ENCODE measurements at regions not wholly inside any gene's neighbourhood (a gene's known extent, or its start where the extent isn't known, plus 50 kb on each side); places are given as distances from the start of the nearest gene placed in this dataset.
"Not testable (repeated sequence)": the region's sequence is repeated elsewhere in the genome, so short reads cannot be mapped to it uniquely, and the experiment has no call there.

DNA sequence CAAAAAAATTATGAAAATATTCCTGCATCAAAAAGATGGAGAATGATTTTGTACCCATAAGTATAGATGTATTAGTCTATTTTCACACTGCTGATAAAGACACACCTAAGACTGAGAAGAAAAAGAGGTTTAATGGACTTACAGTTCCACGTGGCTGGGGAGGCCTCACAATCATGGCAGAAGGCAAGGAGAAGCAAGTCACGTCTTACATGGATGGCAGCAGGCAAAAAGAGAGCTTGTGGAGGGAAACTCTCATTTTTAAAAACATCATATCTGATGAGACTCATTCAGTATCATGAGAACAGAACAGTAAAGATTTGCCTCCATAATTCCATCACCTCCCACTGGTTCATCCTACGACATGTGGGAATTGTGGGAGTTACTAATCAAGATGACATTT is 979.8 kb downstream of the TDRD15 start:
- not testable (repeated sequence) for DNase-seq

DNA sequence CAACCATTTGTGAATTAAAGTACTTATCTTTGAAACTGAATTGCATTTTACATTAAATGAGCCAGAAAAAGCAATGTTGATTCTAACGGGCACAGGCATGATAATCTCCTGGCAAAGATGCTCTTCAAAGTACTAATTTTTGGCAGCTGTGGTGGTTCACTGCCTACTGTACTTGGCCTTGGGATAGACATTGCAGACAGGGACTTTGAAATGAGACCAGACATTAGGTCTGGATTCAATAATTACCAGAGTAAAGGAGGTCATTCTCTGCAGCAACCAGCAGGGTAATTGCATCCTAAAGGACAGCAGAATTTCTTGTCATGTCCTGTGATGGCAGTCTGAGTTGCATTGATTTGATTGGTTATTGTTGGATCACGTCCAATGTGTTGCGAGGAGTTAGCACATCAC is 986.5 kb downstream of the TDRD15 start:
- DNase-seq: peak in 1 of 2 donors; percentile 7

DNA sequence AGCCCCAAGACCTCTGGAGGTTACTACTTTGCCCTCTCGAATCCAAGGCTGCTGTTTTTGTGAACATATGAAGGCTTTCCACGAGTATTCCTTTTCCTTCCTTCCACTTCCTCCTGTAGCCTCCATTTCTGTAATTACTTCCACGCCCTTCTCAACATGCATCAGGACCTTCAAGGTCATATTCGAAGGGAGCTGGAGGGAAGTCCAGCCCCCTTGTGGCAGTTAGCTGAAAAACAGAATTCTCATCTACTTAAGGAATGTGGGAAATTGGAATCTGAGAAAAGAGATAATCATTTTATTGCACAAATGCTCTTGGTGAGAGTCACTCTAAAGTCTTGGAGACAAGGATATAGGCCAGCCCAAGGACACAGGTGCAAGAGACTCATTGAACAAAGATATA is 1000.2 kb downstream of the TDRD15 start:
- DNase-seq: no peak

DNA sequence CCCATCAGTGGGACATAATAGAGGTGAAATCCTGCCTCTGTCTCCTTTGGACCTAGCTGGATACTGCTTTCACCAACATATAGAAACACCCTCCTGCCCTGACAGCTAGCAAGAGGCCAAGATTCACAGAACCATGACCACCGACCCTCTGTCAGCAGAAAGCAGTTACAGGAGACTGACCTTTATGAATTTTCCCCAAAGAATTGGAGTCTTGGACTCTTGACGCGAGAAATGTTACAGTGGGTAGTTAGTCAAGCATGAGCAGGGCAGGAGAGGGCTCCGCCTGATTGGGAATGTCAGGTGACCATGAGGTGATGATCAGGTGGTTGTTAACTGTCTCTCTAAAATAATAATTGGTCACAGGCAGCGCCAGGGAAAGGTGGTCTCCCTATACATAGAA is 1002.3 kb downstream of the TDRD15 start:
- DNase-seq: no peak

DNA sequence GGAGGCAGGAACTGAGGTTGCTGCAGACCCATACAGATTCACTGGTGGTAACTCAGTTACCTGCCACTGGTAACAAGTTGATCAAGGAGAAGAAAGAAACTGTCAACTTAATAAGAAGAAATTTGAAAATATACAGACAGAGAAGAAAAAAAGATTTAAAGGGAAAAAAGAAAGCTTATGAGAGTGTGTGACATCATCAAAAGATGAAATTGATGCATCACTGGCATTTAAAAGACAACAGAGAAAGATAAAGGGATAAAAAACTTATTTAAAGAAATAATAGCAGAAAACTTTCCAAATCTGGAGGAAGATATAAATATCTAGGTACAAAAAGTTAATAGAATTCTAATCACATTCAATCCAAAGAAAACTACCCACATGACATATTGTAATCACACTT is 1003.2 kb downstream of the TDRD15 start:
- no peak for DNase-seq

DNA sequence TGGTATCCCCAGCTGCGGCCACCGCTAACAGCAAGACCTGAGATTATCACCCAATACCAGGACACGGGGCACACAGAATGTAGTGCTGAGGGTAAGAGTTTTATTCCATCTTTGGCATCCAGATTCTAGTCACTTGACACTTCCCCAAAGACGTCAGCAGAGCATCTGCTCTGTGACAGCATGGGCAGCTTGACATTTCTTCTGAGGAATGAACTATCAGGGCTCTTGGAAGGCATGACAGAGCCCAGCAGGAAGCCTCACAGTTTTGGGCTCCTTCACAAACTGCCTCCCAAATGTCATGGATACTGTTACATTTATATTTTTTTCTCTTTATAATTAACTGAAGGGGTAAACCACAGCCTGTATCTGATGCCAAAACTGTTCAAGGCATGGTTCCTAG is 1010.7 kb downstream of the TDRD15 start:
- DNase-seq: no peak

DNA sequence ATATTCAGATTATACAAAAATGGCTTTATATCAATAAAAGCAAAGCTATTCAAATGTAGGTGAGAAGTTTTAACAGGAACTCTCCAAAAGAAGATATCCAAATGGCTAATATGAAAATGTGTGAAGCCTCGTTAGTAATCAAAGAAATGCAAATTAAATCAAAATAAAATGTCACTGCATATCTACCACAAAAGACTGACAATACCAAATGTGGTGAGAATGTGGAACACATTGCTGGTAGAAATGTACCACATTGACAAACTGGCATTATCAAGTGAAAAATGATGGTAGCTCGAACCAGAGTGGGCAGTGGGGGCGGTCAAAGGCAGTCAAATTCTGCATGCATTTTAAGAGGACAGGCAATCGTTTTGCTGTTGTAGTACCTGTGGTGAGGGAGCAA is 1012.7 kb downstream of the TDRD15 start:
- no peak for DNase-seq

DNA sequence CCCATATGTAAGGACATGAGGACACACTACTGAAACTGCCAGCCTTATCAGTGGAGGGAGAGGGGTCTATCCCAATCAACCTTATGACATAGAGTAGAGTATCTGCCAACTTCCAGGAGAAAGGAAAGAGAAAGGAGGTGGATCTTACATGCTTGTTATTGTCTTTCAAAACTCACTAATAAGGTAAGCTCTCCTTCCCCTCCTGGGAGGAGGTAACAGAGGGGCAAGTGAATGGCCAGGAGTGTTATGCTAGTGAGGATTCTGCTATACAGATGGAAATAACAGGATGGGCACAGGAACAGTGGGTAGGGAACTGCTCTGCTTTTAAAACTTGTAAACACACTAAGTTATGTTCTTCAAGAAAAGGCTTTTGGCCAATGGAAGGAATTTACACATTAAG is 1020.1 kb downstream of the TDRD15 start:
- no peak for DNase-seq

DNA sequence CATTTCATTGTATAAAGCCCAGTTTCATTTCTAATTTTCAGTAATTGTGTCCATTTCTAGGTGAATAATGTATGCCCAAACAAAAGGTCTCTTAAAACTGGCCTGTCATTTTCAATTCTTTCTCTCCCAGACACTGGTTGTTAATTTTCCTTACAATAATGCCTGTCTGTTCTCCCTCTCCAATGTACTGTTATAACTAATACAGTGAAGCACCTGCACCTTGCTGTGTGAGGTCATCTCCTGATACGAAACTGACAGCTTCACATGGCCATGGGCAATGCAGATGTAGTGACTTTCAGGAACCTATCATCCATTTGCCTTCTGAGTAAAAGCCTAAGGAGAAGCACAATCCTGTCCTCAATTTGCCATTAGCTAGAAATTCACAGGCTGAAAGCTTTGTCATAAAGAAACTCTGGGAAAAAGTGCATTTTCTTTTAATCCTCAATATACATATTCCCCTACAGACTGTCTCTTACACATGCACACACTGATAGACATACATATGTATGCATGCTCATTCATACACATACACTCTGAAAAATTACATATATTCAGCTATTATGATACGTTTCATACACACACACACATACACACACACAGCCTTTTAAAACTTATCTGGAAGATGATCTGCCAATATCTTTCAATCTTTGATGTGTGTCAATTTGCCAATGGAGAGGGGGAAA is 1030.3 kb downstream of the TDRD15 start:
- no peak for DNase-seq

DNA sequence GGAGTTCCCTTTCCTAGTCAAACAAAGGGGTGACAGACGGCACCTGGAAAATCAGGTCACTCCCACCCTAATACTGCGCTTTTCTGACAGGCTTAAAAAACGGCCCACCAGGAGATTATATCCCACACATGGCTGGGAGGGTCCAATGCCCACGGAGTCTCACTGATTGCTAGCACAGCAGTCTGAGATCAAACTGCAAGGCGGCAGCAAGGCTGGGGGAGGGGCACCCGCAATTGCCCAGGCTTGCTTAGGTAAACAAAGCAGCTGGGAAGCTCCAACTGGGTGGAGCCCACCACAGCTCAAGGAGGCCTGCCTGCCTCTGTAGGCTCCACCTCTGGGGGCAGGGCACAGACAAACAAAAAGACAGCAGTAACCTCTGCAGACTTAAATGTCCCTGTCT is 1032.9 kb downstream of the TDRD15 start:
- not testable (repeated sequence) for DNase-seq

DNA sequence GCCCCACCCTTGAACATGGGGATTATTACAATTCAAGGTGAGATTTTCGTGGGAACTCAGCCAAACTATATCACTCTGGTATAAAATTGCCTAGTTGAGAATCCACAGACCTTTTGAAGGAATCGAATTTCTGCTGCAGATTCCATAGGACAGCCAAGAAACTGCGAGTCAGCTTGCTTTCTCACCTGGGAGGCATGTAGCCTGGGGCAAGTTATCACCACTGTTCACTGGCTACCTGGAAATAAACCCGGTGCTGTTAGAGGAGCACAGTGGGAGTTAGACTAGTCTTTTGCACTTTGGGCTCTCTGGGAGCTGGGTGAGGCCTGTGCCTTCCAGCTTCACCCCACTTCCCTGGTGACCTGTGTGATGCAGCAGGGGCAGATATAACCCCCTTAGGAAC is 1043.5 kb downstream of the TDRD15 start:
- DNase-seq: no peak

DNA sequence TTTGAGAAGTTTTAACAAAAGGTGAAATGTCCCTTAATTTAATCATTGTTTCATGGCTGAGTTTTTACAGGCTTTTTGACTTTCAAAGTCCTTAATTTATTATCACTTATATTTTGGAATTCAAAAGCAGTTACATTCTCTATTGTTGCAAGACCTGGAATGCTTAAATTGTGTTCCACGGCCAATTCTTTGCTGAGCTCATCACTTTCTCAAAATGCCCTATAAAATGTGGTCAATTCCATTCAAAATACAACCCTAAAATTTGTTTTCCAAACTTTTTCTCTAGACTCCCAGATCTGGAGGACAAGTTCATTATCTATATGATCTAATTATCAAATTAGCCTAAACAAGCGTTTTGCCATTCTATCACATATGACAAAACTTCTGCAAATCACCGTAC is 1051.2 kb downstream of the TDRD15 start:
- DNase-seq: no peak

DNA sequence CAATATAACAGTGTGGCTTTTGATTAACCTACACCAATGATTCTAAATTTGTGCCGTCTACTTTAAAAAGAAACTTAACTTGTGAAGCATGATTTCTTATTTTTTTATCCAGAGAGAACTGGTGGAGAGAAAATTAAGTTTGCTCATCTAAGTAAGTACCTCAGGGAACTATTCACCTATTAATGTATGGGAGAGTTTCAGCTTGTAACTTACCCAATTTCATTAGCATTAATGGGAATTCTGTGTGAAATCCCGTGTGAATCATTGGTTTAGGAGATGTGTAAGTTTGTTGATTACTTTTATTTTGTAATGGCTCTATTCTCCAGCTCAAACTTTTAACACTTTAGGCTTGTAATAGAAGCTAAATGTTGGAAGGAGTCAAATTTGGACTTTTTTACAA is 1061.5 kb downstream of the TDRD15 start:
- DNase-seq: no peak

DNA sequence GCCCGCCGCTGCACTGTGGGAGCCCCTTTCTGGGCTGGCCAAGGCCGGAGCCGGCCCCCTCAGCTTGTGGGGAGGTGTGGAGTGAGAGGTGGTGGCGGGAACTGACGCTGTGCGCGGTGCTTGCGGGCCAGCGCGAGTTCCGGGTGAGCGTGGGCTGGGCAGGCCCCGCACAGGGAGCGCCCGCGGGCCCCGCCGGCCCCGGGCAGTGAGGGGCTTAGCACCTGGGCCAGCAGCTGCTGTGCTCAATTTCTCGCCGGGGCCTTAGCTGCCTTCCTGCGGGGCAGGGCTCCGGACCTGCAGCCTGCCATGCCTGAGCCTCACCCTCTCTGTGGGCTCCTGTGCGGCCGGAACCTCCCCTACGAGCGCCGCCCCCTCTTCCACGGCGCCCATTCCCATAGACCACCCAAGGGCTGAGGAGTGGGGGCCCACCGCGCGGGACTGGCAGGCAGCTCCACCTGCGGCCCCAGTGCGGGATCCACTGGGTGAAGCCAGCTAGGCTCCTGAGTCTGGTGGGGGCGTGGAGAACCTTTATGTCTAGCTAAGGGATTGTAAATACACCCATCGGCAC is 1062.6 kb downstream of the TDRD15 start:
- DNase-seq: not testable (repeated sequence)

DNA sequence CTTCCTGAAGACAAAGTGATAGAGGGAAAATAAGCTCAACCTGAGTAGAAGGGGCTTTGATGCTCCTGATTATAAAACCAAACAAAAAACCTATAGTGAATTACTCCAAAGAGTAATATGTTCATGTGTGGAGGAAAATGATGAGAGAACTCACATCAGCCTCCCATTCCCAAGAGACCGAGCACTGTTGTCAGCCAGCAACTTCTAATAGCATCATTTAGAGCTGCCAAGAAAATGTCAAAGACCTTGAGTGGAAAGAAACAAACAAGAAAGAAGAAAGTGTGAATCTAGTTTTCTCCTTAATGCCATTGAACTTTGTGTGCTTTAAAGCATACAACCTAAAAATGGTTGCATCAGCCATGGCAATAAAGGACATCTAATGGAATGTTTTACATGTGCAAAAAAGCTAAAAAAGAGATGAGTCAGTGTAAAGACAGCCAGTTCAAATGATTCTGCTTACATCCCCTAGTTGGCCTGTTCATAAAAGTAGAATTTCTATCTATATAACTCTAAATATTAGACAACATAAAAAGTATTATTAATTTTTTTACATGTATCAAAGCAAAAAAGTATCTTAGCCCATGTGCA is 1066.2 kb downstream of the TDRD15 start:
- no peak for DNase-seq

DNA sequence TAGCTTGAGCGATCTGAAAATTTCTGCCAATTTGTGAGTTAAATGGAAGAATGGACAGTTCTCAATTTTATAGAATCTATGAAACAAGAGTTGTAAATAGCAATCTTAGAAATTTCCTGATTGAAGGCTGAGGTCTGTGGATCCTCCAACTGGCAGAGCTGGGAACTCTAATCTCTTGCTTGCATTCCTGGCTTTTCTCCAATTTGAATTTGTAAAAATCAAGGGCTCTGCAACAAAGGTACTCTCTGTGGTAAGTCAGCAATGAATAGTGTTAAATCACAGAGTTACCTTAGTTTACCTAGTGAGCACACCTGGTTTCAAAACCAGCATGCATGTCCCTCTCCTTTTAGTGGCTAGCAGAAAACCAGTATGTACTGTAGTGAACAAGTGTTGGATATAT is 1070.5 kb downstream of the TDRD15 start:
- no peak for DNase-seq

DNA sequence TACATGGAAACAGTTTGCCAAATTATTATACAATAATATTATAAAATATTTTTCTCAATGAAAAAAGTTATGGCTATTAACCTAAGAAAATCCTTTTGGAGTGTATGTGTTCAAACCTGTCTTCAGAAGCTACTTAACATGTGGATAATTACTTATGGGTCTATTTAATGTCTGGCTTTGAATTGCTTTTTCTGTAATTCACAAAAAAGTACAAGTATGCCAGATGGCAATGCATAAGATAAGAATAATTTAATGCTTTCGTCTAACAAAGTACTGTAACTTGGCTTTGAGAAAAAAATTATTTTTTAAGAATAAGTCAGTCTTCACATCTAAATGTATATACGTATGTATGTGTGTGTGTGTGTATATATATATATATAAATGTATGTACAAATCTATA is 1073.0 kb downstream of the TDRD15 start:
- DNase-seq: no peak

DNA sequence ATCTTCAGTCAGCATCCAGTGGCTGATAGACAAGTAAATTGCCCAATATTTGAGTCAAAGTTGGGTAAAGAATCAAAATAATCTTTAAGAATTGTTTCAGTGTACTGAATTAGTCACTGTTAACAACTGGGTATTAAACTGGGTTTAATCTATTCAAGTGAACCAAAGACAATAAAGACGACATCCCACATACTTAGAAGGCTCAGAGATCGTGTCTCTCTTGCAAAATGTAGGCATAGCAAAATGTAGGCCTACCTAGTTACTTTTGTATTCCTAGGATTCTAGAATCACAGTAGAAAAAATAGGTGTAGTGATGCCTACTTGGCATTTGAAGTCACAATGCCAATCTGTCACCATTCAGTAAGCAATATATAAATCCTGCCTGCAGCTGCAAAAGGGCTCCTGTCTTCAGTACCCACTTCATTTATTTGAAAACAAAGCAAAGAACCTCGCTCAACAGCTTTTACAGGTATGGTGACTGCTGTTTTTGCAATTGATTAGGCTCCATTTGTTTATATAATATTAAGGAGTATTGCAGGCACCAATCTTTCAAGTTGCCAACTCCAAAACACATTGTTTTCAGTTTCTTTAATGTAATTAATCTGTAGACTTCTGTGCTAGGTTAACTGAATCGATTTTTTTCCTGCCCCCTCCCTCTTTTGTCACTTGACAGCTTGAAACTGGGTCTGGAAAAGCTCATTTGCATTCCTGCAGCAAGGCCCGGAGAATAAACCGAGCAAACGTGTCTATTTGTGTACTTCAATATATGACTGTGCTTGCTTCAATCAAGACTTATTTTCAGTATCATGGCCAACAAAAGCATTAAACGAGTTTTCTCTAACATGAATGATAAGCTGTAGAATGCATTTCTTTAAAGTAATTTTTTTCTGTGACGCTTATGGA is 1074.9 kb downstream of the TDRD15 start:
- no peak for DNase-seq

DNA sequence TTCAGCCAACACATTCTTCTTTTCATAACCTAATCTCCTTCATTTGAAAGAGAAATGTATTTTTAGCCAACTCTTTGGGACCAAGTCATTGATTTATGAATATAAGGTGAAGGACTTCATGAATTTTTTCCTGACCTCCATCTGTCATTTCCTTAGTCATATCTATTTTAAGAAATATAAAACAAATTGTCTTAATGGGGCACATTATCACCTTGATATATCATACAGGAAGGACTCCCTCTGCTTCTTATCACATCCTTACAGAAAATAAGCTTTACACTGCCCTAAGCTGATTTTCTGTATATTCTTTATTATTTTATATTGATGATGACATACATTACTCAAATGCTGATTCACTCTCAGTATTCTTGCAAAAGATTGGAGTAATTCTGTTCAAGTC is 1076.2 kb downstream of the TDRD15 start:
- no peak for DNase-seq

DNA sequence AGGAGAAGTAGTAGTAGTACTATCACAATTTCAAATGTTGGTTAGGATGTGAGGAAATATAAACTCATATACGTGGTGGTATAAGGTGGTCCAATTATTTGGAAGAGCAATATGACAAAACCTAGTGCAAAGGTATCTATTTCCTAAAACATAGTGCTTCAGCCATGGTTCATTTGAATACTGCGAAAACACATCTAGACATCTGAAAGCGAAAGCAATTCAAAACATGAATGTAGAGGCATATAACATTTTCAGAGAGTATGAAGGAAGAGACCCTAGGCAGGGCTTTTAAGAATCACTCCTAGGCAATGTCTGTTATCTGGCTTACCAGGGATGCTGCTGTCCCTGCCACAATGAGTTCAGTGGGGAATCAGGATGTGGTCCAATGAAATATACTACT is 1085.8 kb downstream of the TDRD15 start:
- no peak for DNase-seq

DNA sequence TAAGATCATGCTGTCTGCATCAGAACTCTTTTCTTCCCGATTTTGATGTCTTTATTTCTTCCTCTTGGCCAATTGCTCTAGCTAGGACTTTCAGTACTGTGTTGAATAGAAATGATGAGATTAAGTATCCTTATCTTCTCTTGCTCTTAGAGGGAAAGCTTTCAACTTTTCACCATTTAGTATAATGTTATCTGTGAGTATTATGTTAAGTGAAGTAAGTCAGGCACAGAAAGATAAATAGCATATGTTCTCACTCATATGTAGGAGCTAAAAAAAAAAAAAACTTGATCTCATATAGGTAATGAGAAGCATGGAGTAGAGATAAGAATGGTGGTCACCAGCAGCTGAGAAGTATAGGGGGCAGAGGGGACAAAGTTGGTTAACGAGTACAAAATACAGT is 1089.5 kb downstream of the TDRD15 start:
- DNase-seq: no peak

DNA sequence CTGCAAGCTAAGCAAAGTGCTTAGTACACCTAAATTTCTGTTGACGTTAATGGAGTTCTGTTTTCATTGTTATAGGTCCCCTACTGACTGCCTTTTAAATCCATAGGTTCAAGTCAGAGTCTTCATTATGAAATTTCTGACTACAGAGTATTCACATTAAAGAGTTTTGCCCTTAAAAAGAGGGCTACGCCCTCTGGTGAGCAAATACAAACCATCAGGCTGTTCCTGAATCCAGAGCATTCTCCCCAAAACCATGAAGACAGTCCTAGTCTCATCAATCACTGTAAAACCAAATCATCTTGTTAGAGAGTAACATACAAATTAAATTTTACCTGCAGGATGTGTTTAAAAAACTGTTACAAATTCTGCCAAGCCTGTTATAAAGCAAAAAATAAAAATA is 1091.7 kb downstream of the TDRD15 start:
- DNase-seq: no peak

DNA sequence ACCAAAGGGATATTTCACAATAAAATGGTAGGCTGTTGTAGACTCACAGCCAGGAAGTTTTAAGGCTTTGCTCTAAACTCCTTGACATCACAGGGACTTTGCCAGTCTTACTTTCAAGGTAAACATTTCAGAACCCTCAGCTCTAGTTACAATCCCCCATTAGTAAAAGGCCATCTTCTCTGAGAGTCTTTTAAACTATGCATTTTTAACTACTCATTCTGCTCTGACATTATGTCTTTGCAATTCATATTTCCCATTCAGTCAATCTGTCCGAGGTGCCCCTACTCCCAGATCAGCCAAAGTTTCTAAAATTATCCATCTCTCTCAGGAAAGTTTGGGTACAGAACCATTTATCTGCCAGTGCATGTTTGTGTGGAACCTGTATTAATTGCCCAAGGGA is 1094.1 kb downstream of the TDRD15 start:
- no peak for DNase-seq
